Fibroblast of lung (primary cell): ENCODE measurements at regions not wholly inside any gene's neighbourhood (a gene's known extent, or its start where the extent isn't known, plus 50 kb on each side); places are given as distances from the start of the nearest gene placed in this dataset.

Experiments
- DNase-seq, 2 donors: peaks; one replicate each; pipeline versions ENCODE4 v3.0.0 to v3.0.0-alpha.2; 2010; ENCODE audit warnings: low read depth in 2 of 2
- H2AFZ ChIP-seq: 2 replicates; pipeline ENCODE4 v1.5.1; 2012; ENCODE audit warnings: low read length, control low read depth, inconsistent platforms
- H3K27ac ChIP-seq: 2 replicates; pipeline ENCODE4 v1.5.1; 2011; ENCODE audit warnings: low read length, control low read depth; ENCODE audit not compliant: insufficient read depth
- H3K27me3 ChIP-seq: 2 replicates; pipeline ENCODE4 v1.5.1; 2011; ENCODE audit warnings: mild to moderate bottlenecking, low read length; ENCODE audit not compliant: control insufficient read depth, insufficient read depth
- H3K36me3 ChIP-seq: 2 replicates; pipeline ENCODE4 v1.5.1; 2011; ENCODE audit warnings: low read length; ENCODE audit not compliant: control insufficient read depth, insufficient read depth
- H3K4me1 ChIP-seq: 2 replicates; pipeline ENCODE4 v1.5.1; 2011; ENCODE audit warnings: low read length; ENCODE audit not compliant: control insufficient read depth, insufficient read depth; ENCODE audit errors: extremely low read depth
- H3K4me2 ChIP-seq: 2 replicates; pipeline ENCODE4 v1.5.1; 2011; ENCODE audit warnings: low read length, control low read depth; ENCODE audit not compliant: insufficient read depth; ENCODE audit errors: extremely low read depth
- H3K4me3 ChIP-seq, 4 experiments: fragments of 200-600 bp in 1 of 4; sonication (generic) in 1 of 4; replicated peaks in 1 of 4; 2 replicates each; pipeline ENCODE4 v1.5.1; 2011 to 2016; ENCODE audit warnings: low read length in 4 of 4, low read depth in 3 of 4, mild to moderate bottlenecking in 3 of 4, control low read depth in 2 of 4, inconsistent platforms in 1 of 4, mixed read lengths in 1 of 4; ENCODE audit not compliant: insufficient read depth in 1 of 4; ENCODE audit errors: control extremely low read depth in 1 of 4
- H3K79me2 ChIP-seq: 2 replicates; pipeline ENCODE4 v1.5.1; 2012; ENCODE audit warnings: mild to moderate bottlenecking, low read length, inconsistent platforms; ENCODE audit not compliant: control insufficient read depth, insufficient read depth
- H3K9ac ChIP-seq: 2 replicates; pipeline ENCODE4 v1.5.1; 2011; ENCODE audit warnings: mild to moderate bottlenecking, low read length, control low read depth; ENCODE audit not compliant: insufficient read depth
- H3K9me3 ChIP-seq: 2 replicates; pipeline ENCODE4 v1.5.1; 2012; ENCODE audit warnings: low read depth, low read length; ENCODE audit not compliant: control insufficient read depth, insufficient read depth
- H4K20me1 ChIP-seq: 2 replicates; pipeline ENCODE4 v1.5.1; 2011; ENCODE audit warnings: low read length; ENCODE audit not compliant: control insufficient read depth, insufficient read depth; ENCODE audit errors: extremely low read depth
- EZH2 ChIP-seq: IDR thresholded peaks from 2 replicates; pipeline ENCODE4 v1.5.1; 2012; ENCODE audit warnings: low read length, control low read depth, mild to moderate bottlenecking; ENCODE audit errors: missing control alignments
- TF ChIP-seq, protein P1 (sequence below), 2 donors: IDR thresholded peaks in 1 of 2; conservative IDR thresholded peaks in 1 of 2; 1 replicate in 1 of 2; 2 replicates in 1 of 2; pipeline ENCODE4 v1.5.1; 2011 to 2012; ENCODE audit warnings: low read length in 2 of 2, control low read depth in 1 of 2, inconsistent platforms in 1 of 2, low read depth in 1 of 2, mild to moderate bottlenecking in 1 of 2

GRCh38 chr16:54699656-54700055 is 231.0 kb upstream of the IRX5 start:
- Histone ChIP-seq H3K4me2 (no peak overlapping the region), H3K9me3 (no peaks in the 10 kb centered on the region), H3K27ac (no peak overlapping the region), H3K36me3 (no peaks in the 10 kb centered on the region), H4K20me1 (no peaks in the 10 kb centered on the region), H3K79me2 (no peaks in the 10 kb centered on the region), H3K4me1 (no peaks in the 10 kb centered on the region), H2AFZ (no peak overlapping the region), H3K9ac (no peak overlapping the region), H3K4me3 (no peak overlapping the region), H3K27me3 (no peaks in the 10 kb centered on the region)
- TF ChIP-seq, protein P1, sequence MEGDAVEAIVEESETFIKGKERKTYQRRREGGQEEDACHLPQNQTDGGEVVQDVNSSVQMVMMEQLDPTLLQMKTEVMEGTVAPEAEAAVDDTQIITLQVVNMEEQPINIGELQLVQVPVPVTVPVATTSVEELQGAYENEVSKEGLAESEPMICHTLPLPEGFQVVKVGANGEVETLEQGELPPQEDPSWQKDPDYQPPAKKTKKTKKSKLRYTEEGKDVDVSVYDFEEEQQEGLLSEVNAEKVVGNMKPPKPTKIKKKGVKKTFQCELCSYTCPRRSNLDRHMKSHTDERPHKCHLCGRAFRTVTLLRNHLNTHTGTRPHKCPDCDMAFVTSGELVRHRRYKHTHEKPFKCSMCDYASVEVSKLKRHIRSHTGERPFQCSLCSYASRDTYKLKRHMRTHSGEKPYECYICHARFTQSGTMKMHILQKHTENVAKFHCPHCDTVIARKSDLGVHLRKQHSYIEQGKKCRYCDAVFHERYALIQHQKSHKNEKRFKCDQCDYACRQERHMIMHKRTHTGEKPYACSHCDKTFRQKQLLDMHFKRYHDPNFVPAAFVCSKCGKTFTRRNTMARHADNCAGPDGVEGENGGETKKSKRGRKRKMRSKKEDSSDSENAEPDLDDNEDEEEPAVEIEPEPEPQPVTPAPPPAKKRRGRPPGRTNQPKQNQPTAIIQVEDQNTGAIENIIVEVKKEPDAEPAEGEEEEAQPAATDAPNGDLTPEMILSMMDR (conservative IDR thresholded peaks at IDR 0.05 in 1 of 2, IDR thresholded peaks at IDR 0.05 in 1 of 2; ENCODE audit: low read depth in 1 of 2, low read length in 2 of 2), result no peak
- no peak for TF ChIP-seq EZH2
- DNase-seq, result no peak

- no peak for TF ChIP-seq EZH2
- TF ChIP-seq, protein P1 (conservative IDR thresholded peaks at IDR 0.05 in 1 of 2, IDR thresholded peaks at IDR 0.05 in 1 of 2; ENCODE audit: low read depth in 1 of 2, low read length in 2 of 2), result no peak
- no peak overlapping the region for H3K4me2 ChIP-seq
- H2AFZ ChIP-seq, result no peak overlapping the region
- no peaks in the 10 kb centered on the region for H4K20me1 ChIP-seq
- no peaks in the 10 kb centered on the region for H3K79me2 ChIP-seq
- H3K27me3 ChIP-seq, result no peaks in the 10 kb centered on the region
- no peaks in the 10 kb centered on the region for H3K9me3 ChIP-seq
- H3K9ac ChIP-seq, result no peak overlapping the region
- H3K27ac ChIP-seq, result no peak overlapping the region
- H3K4me3 ChIP-seq, result no peak overlapping the region
- DNase-seq, result no peak
- no peaks in the 10 kb centered on the region for H3K36me3 ChIP-seq
- H3K4me1 ChIP-seq, result no peaks in the 10 kb centered on the region
These were observed 233.0 kb upstream of the IRX5 start for GRCh38 chr16:54697677-54698076.

- Histone ChIP-seq H3K9ac (no peak overlapping the region), H3K79me2 (no peaks in the 10 kb centered on the region), H3K4me1 (no peaks in the 10 kb centered on the region), H3K9me3 (no peaks in the 10 kb centered on the region), H3K27ac (no peak overlapping the region), H3K4me3 (no peak overlapping the region), H3K4me2 (no peak overlapping the region), H4K20me1 (no peaks in the 10 kb centered on the region), H2AFZ (no peak overlapping the region), H3K36me3 (no peaks in the 10 kb centered on the region), H3K27me3 (no peaks in the 10 kb centered on the region)
- no peak for DNase-seq
- TF ChIP-seq, protein P1 (conservative IDR thresholded peaks at IDR 0.05 in 1 of 2, IDR thresholded peaks at IDR 0.05 in 1 of 2; ENCODE audit: low read depth in 1 of 2, low read length in 2 of 2), result no peak
These were observed 233.7 kb upstream of the IRX5 start for GRCh38 chr16:54696970-54697369.
